NCI-H748 (cell line): ENCODE measurements at regions not wholly inside any gene's neighbourhood (a gene's known extent, or its start where the extent isn't known, plus 50 kb on each side); places are given as distances from the start of the nearest gene placed in this dataset.

ENCODE experiments used
- DNase-seq: peaks from one replicate; lab custom pipeline; 2025; ENCODE audit not compliant: unreplicated experiment; lab: John Stamatoyannopoulos, UW

DNA sequence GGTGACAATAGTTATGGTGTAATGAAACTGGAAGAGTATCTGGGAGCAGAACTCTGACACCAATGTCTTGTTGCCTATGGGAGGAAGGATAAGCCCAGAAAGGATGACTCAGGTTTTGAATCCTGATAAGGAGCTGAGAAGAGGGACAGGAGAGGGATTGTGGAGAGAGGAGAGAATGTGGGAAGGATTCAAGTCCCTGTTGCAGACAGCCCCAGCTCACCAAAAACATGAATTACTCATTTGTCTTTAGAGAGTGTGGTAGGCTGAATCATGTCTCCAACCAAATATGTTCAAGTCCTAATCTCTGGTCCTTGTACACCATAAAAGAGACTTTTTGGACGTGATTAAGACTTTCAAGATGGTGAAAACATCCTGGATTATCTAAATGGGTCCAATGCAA lies 206.9 kb upstream of the PHYHIPL start:
- DNase-seq = no peak

DNA sequence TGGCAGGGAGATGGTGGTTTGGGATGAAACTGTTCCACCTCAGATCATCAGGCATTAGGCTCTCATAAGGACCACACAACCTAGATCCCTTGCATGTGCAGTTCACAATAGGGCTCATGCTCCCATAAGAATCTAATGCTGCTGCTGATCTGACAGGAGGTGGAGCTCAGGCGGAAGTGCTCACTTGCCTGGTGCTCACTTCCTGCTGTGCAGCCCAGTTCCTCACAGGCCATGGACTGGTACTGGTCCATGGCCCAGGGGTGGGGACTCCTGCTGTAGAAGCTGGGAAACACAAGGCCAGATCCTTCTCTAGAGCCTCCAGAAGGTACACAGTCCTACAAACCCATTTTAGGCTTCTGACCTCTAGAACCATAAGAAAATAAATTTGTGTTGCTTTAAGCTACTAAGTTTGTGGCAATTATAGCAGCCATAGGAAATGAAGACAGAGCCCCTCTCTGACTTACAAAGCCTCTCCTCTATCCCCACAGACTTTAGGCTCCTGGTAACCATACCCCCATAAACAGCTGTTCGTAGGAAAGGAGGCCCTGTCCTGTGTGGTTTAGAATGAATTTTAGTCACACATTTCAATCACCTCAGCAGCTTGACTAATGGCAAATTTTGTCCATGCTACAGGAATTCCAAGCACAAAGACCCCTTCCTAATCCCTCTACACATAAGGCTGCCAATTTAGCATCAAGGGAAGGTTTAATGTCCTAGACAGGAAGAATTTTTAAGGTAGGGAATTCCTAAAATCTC lies 206.1 kb upstream of the PHYHIPL start:
- no peak for DNase-seq

DNA sequence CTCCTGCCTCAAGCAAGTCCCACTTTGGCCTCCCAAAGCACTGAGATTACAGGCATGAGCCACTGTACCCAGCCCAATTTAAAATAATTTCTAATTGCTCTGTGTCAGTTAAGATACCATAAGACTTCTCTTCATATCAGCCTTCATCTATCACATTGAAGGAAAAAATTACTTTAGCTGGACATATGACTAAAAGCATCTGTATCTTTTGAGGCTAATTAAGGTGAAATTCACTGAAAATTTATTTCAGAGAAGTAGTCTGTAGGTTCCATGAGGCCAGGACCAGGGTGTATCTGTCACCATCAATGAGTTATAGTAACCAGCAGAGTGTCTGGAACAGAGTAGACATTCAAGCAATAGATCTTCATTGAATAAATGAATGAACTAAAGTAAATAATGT lies 205.2 kb upstream of the PHYHIPL start:
- no peak for DNase-seq

DNA sequence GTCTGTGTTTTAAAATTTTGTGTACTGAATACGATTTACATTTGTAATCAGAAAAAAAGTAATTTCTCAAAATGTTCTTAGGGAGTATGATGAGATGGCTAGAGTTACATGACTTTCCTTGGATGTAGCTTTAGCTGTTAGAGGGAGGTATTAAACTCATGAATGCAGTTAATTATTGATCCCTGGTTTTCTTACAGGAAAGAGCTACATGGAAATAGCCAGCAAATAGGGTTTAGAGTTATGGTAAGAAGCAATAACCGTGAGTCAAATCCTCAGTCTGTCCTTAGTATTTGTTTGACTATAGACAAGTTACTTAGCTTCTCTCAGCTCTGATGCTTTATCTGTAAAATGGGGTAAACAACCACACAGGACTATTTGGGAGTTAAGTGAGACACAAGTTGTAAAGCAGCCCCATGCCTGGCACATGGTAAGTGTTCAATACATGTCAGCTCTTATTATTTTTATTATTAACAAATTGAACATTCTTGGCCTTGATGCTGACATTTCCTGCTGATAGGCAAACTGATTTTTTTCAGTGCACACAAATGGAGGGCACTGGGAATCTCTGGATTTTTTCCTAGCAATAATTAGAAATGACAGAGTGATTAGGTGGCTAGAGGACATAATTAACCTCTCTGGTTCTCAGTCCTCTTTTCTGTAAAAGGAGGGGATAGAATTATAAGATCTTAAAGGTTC lies 204.5 kb upstream of the PHYHIPL start:
- no peak for DNase-seq

DNA sequence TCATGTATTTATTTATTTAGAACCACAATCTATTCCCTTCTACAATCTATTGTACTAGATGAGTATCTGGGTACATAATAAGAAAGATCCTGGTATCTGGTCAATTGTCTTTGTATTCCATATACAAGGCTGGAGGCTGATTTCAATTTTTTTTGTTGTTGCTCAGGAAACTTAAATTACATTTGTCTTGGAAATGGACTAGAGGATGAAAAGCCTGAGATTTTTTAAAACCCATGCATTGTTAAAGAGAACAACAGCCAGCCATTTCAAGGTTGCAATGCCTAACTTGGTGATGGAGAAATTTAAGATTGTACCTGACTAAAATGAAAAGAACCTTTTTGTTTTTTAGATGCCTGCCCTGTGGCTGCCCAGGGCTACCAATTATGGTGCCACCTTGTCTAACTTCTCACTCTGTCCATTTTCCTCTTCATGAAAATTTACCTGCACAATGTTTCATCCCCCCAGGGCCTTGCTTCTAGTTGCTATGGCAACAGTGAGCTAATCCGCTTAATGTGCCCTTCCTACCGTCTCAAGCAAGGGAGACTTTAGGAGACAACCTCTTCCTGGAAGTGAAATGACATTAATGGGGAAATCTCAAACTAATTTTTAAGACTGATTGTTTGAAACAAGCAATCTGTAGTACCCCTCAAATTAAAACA lies 203.7 kb upstream of the PHYHIPL start:
- DNase-seq = peak; percentile 71

DNA sequence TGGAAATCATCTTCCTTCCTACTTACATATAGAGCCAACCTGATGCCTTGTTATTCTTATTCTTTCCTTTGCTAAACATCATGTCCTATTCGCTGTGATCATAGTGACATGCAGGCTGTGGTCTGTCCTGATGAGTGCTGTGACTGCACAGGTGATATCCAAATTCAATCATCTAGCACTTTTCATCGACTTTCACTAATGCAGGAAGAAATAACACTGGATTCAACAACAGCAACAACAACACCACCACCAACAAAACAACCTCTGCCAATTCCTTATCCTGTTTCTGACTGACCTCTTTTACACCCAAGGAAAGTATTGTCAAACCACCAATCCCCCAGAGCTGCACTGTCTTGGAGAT lies 203.2 kb upstream of the PHYHIPL start:
- DNase-seq = no peak

DNA sequence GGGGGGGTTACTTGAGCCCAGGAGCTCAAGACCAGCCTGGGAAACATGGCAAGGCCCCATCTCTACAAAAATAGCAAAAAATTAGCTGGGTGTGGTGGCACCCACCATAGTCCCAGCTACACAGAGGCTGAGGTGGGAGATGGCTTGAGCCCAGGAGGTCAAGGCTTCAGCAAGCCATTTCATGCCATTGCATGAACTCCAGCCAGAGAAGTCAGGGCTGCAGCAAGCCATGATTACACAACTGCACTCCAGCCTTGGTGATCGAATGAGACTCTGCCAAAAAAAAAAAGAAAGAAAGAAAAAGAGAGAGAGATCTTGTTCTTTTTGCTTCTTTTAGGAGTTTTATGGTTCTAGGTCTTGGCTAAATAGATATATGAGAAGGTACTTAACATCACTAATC lies 200.2 kb upstream of the PHYHIPL start:
- DNase-seq = no peak

- no peak for DNase-seq
Measured at GRCh38 chr10:58979711-58980110, 196.7 kb upstream of the PHYHIPL start.

DNA sequence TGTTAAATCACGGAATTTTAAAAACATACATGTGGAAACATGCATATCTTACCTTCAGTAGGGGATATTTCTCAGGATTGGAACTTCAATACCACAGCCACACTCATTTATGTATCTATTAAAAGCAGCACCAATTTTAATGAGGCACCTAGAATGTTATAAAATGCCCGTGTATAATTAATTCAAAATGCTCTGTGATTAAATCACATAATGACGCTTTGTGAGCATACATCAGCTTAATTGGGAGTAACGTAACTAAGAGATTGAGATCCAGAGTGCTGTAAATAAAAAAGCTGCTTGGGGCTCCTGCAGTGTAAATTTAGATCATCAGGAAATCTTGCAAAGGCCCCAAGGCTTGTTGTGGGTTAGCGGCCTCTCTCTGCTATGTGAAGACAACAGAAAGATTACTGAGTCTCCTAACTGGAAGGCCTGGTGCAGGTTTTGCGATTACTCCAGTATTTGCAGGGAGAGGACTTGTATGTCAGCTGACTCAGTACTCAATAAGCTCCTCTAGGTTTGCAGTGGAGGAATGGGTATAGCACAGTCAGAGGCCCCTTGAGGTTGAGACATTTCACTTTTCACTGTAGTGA lies 195.5 kb upstream of the PHYHIPL start:
- no peak for DNase-seq

DNA sequence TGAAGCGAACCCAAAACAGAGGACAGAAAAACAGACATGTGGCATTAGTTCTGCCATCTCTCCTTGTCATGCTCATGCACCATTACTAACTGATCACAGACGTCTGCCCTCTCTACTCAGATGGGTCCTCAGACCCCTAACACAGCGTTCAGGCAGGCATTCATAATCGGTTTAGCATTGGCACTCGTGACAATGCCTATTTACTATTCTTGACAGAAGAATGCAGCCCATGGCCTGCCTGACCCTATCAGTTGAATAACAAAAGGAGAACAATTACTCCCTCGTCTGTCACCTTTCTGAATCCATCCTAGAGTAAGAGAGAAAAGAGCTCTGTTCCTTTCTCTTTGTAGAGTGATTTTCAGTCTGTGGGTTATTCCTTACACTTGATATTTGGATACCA lies 194.6 kb upstream of the PHYHIPL start:
- peak; percentile 40 for DNase-seq

DNA sequence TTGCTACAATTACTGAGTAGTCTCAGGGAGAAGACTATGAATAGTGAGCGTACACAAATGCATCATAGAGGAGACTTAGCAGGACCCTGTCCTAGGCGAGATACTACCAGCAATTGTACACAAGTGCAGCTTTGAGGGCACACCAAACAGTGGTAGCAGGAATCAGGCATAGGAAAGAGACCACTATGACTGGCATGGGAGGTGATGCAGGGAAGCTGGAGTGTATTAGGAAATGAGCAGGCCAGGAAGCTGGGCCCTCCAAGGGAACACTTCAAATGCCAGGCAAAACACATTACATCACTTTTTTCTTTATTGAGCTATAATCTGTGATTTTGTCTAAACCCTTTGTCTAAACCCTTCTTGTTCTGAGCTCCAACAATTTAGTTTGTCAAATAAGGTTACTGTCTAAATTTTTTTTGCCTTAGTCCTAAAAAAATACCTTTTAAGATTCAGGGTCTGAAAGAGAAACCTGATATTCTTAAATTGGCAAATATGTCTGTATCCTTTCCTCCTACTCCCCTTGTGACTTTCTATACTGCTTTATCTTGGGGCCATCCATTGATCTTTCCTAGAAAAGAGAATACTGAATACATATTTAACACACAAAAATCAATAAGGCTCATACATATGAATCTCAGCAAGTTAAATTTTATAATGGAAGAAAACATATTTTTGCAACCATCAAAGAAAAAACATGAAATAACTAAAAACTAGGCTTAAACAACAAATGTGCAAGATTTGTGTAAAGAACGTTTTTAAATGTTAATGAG lies 193.8 kb upstream of the PHYHIPL start:
- no peak for DNase-seq

DNA sequence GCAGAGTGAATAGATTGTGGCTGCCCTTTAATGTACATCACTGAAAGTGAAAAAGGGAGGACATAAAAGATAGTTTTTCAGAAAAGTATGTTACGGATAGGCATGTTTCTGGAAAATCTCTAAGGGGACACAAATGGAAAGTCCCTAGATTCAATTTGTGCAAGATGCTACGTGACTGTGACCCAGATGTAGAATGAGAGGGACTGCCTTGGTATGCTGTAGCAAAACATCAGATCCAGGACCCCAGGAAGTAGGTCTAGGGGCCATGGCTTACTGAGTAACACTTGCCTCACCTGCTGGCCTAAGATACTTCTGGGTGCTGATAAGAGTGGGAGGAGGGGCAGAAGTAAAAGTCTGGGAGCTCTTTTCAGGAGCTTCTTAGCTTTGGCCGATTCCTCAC lies 191.2 kb upstream of the PHYHIPL start:
- DNase-seq = no peak

DNA sequence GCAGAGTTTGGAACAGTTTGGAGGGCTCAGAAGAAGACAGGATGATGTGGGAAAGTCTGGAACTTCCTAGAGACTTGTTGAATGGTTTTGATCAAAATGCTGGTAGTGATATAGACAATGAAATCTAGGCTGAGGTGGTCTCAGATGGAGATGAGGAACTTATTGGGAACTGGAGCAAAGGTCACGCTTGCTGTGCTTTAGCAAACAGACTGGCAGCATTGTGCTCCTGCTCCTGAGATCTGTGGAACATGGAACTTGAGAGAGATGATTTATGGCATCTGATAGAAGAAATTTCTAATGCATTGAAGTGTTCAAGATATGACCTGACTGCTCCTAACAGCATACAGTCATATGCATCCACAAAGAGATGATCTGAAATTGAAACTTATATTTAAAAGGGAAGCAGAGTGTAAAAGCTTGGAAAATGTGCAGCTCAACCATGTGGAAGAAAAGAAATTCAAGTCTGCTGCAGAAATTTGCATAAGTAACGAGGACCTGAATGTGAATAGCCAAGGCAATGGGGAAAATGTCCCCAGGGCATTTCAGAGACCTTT lies 186.9 kb upstream of the PHYHIPL start:
- no peak for DNase-seq

GRCh38 chr10:58990693-58991092 lies 185.8 kb upstream of the PHYHIPL start:
- no peak for DNase-seq

- DNase-seq = no peak
Measured at GRCh38 chr10:58991856-58992255, 184.6 kb upstream of the PHYHIPL start.

DNA sequence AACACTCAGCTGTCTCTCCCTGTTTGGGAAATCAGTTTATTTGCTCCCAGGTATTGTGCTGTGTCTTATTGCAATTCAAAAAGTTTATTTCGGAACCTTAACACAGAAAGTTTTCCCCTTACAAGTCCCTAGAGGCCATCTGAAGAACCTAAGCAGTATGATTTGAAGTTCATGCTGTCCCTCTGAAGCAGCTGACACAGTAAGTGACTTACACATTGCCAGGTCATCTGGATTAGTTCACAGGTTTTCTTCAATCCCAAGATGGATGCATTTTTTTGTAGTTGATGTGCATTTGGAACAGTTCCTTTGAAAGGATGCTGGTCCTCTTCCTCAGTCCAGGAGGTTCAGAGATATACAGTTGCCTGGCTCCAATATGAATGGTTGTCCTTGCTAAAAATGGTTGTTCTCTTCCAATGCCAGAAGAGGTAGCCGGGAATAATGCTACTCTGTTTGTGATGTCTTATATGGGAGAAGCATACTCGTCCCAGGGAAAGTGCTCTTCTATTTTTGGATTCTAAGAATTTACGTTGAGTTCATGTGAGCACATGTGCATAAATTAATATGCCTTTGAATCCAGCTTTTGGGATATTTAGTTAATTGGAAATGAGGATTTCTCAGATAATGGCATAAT lies 183.5 kb upstream of the PHYHIPL start:
- no peak for DNase-seq

DNA sequence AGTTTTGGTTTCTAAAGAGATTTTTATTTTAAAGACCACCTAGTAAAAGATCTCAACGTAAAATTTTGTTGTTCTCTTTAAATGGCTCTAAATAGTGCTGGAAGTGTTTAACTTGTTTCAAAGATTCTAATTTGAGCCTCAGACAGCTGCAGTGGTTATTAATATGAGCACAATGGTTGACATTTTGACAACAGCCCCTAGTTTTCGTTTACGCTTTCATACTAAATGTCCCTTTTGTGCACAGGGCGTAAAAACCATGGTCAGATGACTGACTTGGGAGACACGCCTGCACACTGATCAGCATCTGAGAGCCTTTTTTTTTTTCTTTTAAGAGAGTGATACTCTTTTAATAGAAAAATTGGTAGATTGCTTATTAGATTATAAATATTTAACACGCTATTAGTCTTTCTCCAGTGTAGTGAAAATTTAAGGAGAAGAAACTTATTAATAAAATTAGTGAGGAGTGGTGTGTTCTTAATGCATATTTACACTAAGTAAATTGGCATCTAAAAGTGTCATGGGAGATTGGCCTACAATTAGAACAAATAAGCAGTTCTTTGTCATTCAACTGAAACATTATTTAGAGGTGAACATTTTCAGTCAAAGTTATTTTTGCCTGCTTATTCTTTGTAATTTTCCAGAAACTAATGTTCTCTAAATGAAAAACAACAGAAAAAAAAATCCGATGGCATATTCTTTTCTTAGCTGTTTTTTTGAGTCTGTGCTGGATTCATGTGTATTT lies 182.8 kb upstream of the PHYHIPL start:
- peak; percentile 29 for DNase-seq

GRCh38 chr10:58994226-58995057 lies 182.0 kb upstream of the PHYHIPL start:
- DNase-seq = no peak

GRCh38 chr10:58995058-58995596 lies 181.3 kb upstream of the PHYHIPL start:
- DNase-seq = no peak
